ENCODE measurements at regions not wholly inside any gene's neighbourhood (a gene's known extent, or its start where the extent isn't known, plus 50 kb on each side); places are given as distances from the start of the nearest gene placed in this dataset.

DNA sequence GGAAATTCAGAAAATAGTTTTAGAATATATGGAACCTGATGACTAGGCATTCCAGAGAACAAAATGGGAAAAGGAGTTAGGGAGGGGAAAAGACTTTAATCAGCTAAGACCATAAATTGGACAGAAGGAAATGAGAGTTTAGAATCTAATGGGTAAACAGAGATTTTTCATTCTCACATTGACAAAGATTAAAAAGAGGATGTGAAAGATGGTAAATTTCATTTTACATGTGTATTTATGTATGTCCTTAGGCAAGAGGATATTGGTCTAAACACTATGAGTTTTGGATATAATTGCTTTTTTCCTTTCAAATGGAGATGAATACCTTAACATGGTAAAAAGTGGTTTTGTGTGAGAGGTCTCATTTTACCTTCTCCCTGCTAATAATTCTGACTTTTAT lies 1021.9 kb downstream of the NSUN3 start:
- TF ChIP-seq, protein P1, sequence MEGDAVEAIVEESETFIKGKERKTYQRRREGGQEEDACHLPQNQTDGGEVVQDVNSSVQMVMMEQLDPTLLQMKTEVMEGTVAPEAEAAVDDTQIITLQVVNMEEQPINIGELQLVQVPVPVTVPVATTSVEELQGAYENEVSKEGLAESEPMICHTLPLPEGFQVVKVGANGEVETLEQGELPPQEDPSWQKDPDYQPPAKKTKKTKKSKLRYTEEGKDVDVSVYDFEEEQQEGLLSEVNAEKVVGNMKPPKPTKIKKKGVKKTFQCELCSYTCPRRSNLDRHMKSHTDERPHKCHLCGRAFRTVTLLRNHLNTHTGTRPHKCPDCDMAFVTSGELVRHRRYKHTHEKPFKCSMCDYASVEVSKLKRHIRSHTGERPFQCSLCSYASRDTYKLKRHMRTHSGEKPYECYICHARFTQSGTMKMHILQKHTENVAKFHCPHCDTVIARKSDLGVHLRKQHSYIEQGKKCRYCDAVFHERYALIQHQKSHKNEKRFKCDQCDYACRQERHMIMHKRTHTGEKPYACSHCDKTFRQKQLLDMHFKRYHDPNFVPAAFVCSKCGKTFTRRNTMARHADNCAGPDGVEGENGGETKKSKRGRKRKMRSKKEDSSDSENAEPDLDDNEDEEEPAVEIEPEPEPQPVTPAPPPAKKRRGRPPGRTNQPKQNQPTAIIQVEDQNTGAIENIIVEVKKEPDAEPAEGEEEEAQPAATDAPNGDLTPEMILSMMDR (conservative IDR thresholded peaks at IDR 0.05 in 1 of 2, IDR thresholded peaks at IDR 0.05 in 1 of 2; ENCODE audit: extremely low read depth in 1 of 2, insufficient read depth in 1 of 2, low read depth in 1 of 2, low read length in 2 of 2) = no peak
- TF ChIP-seq EZH2 (IDR thresholded peaks at IDR 0.05; ENCODE audit: borderline replicate concordance, low read length) = no peak

Data from mammary epithelial cell (primary cell).